KOPT-K1 (cell line): ENCODE measurements at regions not wholly inside any gene's neighbourhood (a gene's known extent, or its start where the extent isn't known, plus 50 kb on each side); places are given as distances from the start of the nearest gene placed in this dataset.
A peak's percentile ranks its signal among the peaks of the same experiment; 100 is the strongest.
"Not testable (repeated sequence)": the region's sequence is repeated elsewhere in the genome, so short reads cannot be mapped to it uniquely, and the experiment has no call there.

Experiments used
- H3K27ac ChIP-seq: fragments of 200-600 bp; sonication (generic); 2 replicates; pipeline ENCODE4 v1.5.1; 2016; ENCODE audit warnings: antibody characterized with exemption, mild to moderate bottlenecking, low read depth, low read length; ENCODE audit not compliant: poor library complexity, severe bottlenecking
- H3K36me3 ChIP-seq: fragments of 200-600 bp; sonication (generic); 2 replicates; pipeline ENCODE4 v1.5.1; 2017; ENCODE audit warnings: antibody characterized with exemption, mild to moderate bottlenecking, low read length, moderate library complexity; ENCODE audit not compliant: insufficient read depth
- H3K9me3 ChIP-seq: fragments of 200-600 bp; sonication (generic); 2 replicates; pipeline ENCODE4 v1.5.1; 2017; ENCODE audit warnings: antibody characterized with exemption, low read length, mild to moderate bottlenecking; ENCODE audit not compliant: insufficient read depth, poor library complexity, severe bottlenecking

DNA sequence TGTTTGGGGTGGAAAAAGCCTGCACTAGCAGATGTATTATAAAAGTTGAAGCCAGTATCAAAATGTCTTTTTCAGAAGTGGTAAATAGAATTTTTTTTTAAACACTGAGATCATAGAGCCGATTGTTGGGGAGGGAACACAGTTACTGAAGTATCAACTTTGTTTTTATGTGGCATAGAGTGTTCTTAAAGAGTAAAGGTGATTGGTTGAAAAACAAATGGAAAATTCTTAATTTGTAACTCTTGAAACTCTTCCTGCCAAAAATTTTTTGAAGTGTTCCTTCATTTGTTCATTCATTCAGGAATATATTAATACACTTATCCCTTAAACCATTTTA is 83.3 kb downstream of the DISP1 start:
- Histone ChIP-seq H3K36me3 (no peaks in the 10 kb centered on the region), H3K27ac (peak overlapping the region; percentile 59), H3K9me3 (peaks cover 9% of the 10 kb centered on the region)

DNA sequence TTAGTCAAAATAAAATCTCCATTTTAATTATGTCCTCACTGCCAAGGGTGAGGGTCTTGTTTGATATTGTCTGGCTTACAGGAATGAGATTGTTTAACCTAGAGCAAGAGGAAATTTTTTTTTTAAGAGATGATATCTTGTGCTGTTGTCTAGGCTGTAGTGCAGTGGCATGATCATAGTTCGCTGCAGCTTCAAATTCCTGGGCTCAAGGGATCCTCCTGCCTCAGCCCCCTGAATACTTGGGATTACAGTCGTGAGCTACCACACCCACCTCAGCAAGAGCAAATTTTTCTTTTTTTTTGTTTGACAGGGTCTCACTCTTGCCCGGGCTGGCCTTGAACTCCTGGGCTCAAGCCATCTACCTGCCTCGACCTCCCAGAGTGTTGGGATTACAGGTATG is 84.6 kb downstream of the DISP1 start:
- no peak overlapping the region for H3K27ac ChIP-seq
- H3K9me3 ChIP-seq = no peaks in the 10 kb centered on the region
- H3K36me3 ChIP-seq = no peaks in the 10 kb centered on the region

DNA sequence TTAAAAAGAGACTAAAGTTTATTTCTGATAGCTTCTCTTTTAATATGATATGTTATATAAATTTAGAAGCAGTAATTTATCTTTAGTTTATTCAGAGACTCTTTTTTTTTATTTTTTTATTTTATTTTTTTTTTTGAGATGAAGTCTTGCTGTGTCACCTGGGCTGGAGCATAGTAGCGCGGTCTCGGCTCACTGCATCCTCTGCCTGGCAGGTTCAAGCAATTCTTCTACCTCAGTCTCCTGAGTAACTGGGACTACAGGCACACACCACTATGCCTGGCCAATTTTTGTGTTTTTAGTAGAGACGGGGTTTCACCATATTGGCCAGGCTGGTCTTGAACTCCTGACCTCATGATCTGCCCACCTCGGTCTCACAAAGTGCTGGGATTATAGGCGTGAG is 89.6 kb downstream of the DISP1 start:
- H3K27ac ChIP-seq = no peak overlapping the region

DNA sequence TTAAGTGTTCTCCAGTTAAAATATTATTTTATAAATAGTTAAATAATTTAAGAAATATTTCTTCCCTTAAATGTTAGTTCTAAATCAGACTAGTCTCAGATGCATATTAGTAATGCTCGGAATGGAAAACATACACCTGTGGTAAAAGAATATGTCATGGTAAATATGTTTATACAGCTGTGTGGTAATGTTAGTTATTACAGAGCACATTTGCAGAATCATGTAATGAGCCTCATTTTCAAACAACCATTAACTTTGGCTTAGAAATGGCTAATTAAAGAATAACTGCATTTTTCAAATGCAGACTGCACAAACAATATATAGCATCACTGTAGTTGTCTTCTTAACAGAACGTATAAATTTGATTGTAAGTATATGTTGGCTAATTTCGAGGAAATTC is 90.3 kb downstream of the DISP1 start:
- Histone ChIP-seq H3K27ac (no peak overlapping the region), H3K36me3 (no peaks in the 10 kb centered on the region)

More for the DNA sequence above, 89.6 kb downstream of the DISP1 start:
- no peaks in the 10 kb centered on the region for H3K9me3 ChIP-seq
- H3K36me3 ChIP-seq = no peaks in the 10 kb centered on the region

DNA sequence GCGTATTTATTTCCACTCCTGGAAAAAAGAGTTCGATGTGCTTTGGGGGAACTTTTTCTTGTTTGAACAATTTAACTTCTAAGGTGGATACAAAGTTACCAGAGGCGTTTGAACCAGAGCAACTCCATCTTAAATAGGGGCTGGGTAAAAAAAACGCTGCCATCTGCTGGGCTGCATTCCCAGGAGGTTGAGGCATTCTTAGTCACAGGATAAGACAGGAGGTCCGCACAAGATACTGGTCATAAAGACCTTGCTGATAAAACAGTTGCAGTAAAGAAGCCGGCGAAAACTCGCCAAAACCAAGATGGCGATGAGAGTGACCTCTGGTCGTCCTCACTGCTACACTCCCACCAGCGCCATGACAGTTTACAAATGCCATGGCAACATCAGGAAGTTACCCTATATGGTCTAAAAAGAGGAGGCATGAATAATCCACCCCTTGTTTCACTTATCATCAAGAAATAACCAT is 91.5 kb downstream of the DISP1 start:
- not testable (repeated sequence) for H3K27ac ChIP-seq, H3K36me3 ChIP-seq, H3K9me3 ChIP-seq

More for the DNA sequence above, 90.3 kb downstream of the DISP1 start:
- no peaks in the 10 kb centered on the region for H3K9me3 ChIP-seq

DNA sequence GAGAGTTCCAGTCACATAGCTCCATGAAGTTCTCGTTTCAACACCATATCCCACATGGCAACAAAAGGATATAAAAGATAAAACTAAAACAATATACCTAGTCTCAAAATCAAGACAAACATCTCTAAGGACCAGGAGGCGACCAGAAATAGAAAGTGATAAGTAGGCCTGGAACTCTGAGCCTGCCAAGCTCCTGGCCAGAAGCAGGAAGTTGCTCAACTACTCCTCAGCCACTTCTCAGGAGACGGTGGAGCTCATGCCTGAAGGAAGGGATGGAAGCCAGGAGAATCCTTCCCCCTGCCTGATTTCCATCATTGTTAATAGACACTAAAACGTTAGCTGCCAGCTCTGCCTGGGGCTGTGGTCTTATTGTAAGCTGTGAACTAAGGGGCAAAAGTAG is 94.7 kb downstream of the DISP1 start:
- Histone ChIP-seq H3K36me3 (no peaks in the 10 kb centered on the region), H3K27ac (no peak overlapping the region), H3K9me3 (no peaks in the 10 kb centered on the region)

DNA sequence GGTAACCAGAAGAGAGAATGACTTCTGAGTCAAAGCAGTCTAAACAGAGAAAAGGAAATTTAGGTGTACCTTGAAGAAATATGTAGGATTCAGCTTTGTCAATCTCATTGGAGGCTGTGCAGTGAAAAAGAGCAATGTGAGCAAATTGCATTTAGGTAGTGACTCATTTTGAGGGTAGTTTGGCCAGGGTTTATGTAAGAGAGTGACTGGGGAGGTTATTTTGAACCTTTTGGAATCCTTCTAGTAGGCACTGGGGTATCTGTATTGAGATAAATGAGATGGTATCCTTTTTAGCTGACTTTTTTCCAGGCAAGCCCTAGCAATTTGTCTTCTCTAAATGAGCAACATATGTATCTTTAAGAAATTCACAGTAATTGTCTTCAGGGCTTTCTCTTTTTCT is 95.9 kb downstream of the DISP1 start:
- no peaks in the 10 kb centered on the region for H3K36me3 ChIP-seq
- no peak overlapping the region for H3K27ac ChIP-seq
- no peaks in the 10 kb centered on the region for H3K9me3 ChIP-seq

DNA sequence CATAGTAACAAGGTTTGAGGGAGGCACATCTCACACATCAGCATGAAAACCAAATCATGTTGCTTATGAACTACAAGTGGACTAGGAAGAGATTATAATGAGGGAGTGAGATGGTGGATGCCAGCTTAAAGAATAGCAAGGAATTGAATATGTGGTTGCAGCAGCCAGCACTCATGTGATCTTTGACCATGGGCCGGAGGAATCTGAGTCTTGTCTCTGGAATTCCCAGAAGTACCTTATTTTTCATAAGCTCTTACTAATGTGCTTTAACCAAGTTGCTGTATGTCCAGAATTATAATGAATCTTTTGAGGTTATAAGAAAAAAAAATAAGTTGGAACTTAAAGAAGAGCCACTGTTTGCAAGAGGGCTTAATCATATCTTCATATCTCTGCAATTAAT is 97.0 kb downstream of the DISP1 start:
- Histone ChIP-seq H3K9me3 (peaks cover 7% of the 10 kb centered on the region), H3K36me3 (no peaks in the 10 kb centered on the region), H3K27ac (no peak overlapping the region)

DNA sequence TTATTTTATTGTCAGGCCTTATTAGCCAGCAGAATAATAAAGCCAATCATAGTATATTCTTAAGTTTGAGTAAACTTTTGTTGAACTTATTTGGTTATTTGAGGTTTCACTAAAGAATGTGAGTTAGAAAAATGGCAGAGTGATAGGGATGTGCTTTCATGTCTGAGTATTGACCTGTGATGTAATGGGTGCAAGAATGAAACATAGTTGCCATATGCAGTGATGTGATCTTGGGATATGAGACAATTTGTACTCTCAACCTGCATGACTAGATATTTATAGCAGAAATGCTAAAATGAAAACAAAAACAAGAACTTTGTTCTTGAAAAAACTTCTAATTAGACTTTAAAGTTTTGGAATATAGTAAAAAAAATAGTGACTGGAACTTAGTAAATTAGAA is 97.9 kb downstream of the DISP1 start:
- Histone ChIP-seq H3K36me3 (no peaks in the 10 kb centered on the region), H3K27ac (no peak overlapping the region), H3K9me3 (peaks cover 16% of the 10 kb centered on the region)

DNA sequence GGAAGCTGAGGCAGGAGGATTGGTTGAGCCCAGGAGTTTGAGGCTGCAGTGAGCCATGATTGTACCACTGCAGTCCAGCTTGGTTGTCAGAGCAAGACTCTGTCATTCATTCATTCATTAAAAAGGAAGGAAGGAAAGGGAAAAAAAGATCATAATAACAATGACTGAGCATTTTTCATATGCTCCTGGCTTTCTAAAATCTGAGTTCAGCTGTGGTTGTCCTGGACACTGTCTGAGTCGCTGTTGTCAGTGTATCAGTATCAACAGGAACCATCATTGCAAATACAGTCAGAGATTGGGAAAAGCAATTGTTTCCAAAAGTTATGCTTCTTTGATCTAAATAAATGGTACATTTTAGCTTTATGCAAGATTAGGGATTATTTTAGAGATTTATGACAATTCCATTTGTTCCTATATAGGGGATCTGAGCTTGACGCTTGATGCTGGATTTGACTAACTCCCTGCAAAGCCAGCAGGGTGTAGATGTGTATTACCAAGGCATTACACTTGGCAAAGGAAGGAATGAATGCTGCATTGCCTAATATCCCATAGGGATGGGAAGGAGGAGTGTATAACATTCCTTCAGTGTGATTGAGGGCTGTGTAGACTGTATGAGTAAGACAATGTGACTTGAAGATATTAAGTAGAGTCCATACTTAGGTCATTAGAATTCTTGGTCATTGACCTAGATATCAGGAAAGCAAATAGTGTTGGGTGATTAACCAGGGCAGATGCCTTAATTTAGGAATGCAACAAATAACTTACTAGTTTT is 100.2 kb downstream of the DISP1 start:
- H3K36me3 ChIP-seq = no peaks in the 10 kb centered on the region
- no peak overlapping the region for H3K27ac ChIP-seq
- peaks cover 20% of the 10 kb centered on the region for H3K9me3 ChIP-seq

DNA sequence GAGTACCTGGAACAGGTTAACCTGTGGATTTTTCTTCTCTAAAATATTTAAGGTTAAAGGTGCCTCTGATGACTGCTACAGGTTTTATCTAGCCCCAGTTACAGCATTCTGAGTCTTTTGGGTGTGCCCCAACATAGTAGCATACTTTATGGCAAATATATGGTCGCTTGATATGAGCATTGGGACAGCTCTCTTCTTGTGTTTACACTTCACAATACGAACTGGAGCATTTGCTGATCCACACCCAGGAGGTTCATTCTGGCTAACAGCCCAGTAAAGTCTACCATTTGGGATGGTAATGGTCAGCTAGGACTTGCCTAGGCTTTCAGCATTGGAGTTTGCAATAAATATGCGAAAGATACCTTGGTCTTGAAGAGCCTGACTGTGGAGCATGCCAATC is 101.3 kb downstream of the DISP1 start:
- H3K9me3 ChIP-seq = peaks cover 20% of the 10 kb centered on the region
- H3K27ac ChIP-seq = no peak overlapping the region
- no peaks in the 10 kb centered on the region for H3K36me3 ChIP-seq

DNA sequence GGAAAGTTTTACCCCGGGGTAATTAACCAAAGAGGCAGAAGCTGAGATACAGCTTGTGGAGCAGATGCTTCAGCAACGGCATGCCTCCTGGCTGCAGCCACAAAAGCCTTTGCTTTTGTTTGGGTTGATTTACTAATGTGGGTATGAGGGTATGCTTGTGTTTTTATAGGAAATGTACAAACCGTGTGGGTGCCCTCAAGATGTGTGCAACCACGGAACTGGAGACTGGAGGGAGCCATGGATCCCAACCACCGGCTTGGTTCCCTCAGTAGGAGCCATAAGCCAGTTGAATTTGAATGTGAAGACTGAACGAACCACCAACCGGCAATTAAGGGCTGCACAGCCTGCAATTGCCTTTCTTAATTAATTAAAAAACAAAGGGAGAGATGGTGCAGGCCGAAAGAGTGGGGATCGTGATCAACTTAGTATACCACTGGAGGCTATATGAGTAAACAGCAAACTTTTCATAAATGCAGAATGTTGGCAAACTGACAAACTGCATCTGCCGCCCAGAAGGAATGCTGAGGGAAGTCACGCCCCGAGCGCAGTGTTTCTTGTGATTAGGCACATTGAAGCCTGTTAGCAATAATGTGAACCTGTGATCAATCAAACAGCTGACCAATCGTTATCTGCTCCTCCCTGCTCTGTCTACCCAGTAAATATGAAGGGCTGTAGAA is 104.1 kb downstream of the DISP1 start:
- H3K9me3 ChIP-seq = peaks cover 20% of the 10 kb centered on the region
- H3K27ac ChIP-seq = no peak overlapping the region

DNA sequence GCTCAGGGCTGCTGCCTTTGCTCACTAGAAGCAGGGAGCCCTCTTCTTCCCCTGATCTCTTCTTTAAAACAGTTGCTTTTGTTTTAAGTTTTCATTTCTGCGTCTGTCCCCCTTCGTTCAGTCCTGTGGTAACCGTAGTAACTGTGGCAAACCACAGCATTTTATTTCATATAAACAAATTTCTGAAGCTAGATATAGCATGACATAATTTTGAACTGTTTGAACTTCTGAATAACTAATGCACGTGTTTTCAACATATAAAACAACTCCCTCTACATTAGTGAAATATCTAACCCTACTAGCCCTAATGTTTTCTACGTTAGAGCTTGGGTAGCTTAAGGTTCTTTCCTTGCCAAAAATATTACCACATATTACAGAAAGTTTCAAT is 104.6 kb downstream of the DISP1 start:
- H3K9me3 ChIP-seq = peaks cover 20% of the 10 kb centered on the region
- H3K27ac ChIP-seq = no peak overlapping the region
- H3K36me3 ChIP-seq = no peaks in the 10 kb centered on the region

More for the DNA sequence above, 104.1 kb downstream of the DISP1 start:
- H3K36me3 ChIP-seq = no peaks in the 10 kb centered on the region

DNA sequence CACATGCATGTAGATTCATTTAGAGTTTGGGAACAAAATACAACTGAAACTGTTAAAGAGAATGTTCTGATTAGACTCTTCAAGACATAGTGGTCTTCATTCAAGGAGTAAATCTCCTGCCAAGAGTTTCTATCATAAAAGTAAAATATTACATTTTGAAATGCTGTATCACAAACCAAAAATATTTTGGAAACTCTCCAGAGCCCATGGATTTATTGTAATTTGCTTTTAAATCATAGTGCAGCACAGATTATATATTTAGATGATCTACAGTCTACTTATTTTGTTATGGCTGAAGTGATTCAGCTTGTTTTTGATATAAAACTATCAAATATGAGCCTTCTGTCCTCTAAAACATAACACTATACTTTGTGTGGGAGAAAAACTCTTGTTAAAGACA is 105.3 kb downstream of the DISP1 start:
- no peak overlapping the region for H3K27ac ChIP-seq
- H3K9me3 ChIP-seq = peaks cover 20% of the 10 kb centered on the region
- no peaks in the 10 kb centered on the region for H3K36me3 ChIP-seq

DNA sequence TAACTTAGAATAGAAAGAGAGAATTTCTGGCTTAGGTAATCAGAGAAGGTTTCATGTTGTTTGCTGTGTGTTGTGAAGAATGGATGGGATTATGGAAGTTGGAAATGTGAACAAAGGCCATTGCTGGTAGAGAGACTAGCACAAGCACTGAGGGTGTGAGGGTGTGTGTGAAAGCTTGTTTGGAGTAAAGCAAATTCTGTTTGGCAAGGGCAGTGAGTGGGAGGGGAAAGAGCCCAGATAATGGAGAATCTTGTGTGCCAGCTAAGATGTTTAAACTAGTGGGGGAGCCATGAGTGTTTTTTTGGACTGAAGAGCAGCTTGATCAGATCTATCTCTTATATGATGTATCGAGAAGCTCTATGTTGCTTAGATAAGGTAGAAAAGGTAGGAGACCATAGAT is 107.1 kb downstream of the DISP1 start:
- Histone ChIP-seq H3K27ac (no peak overlapping the region), H3K36me3 (no peaks in the 10 kb centered on the region), H3K9me3 (peaks cover 12% of the 10 kb centered on the region)

DNA sequence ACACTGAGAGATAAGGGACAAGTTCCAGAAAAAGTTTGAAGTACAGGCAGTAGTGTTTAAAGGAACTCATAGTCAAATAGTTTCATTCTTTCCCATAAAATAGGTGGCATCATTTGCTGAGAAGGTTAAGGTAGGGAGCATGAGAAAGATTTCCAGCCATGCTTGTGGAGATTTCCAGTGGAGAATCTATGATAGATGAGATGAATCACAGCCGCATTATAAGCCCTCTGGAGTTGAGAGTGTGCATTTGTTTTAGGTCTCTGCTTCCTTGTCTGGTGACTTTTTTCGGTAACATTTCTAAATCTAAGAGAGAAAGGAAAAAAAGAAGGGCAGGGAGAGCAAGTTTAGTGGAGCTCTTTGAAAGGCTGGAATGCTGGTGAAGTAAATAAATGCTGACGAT is 108.7 kb downstream of the DISP1 start:
- Histone ChIP-seq H3K27ac (no peak overlapping the region), H3K9me3 (no peaks in the 10 kb centered on the region), H3K36me3 (no peaks in the 10 kb centered on the region)
